ENCODE measurements at regions not wholly inside any gene's neighbourhood (a gene's known extent, or its start where the extent isn't known, plus 50 kb on each side); places are given as distances from the start of the nearest gene placed in this dataset.

- TF ChIP-seq CTCF (IDR thresholded peaks at IDR 0.05; ENCODE audit: insufficient read depth, low read length, severe bottlenecking) = no peak
- DNase-seq (ENCODE audit: low read depth) (no peak), FAIRE-seq (no peak)
- no peak overlapping the region for H3K4me3 ChIP-seq (ENCODE audit: low read depth, low read length)
- no peaks in the 10 kb centered on the region for H3K27me3 ChIP-seq (ENCODE audit: control insufficient read depth, insufficient read depth, low read length)
- H3K36me3 ChIP-seq (ENCODE audit: control insufficient read depth, insufficient read depth, low read length) = no peaks in the 10 kb centered on the region
Observed at GRCh38 chr7:136070736-136071505, 93.8 kb upstream of the MTPN start.

GRCh38 chr7:136069840-136070529, 92.8 kb upstream of the MTPN start:
- H3K4me3 ChIP-seq (ENCODE audit: low read depth, low read length) = no peak overlapping the region
- H3K27me3 ChIP-seq (ENCODE audit: control insufficient read depth, insufficient read depth, low read length) = no peaks in the 10 kb centered on the region
- H3K36me3 ChIP-seq (ENCODE audit: control insufficient read depth, insufficient read depth, low read length) = no peaks in the 10 kb centered on the region
- TF ChIP-seq CTCF (IDR thresholded peaks at IDR 0.05; ENCODE audit: insufficient read depth, low read length, severe bottlenecking) = no peak
- FAIRE-seq (no peak), DNase-seq (ENCODE audit: low read depth) (no peak)

- FAIRE-seq = no peak
- no peak for TF ChIP-seq CTCF (IDR thresholded peaks at IDR 0.05; ENCODE audit: insufficient read depth, low read length, severe bottlenecking)
- no peaks in the 10 kb centered on the region for H3K27me3 ChIP-seq (ENCODE audit: control insufficient read depth, insufficient read depth, low read length)
Observed at GRCh38 chr7:136067277-136067676, 90.1 kb upstream of the MTPN start.

GRCh38 chr7:136066304-136067143, 89.4 kb upstream of the MTPN start:
- FAIRE-seq = no peak

More at GRCh38 chr7:136067277-136067676, 90.1 kb upstream of the MTPN start:
- Histone ChIP-seq H3K36me3 (ENCODE audit: control insufficient read depth, insufficient read depth, low read length) (no peaks in the 10 kb centered on the region), H3K4me3 (ENCODE audit: low read depth, low read length) (no peak overlapping the region)
- DNase-seq (ENCODE audit: low read depth) = no peak

More at GRCh38 chr7:136066304-136067143, 89.4 kb upstream of the MTPN start:
- TF ChIP-seq CTCF (IDR thresholded peaks at IDR 0.05; ENCODE audit: insufficient read depth, low read length, severe bottlenecking) = no peak
- no peak overlapping the region for H3K4me3 ChIP-seq (ENCODE audit: low read depth, low read length)
- no peak for DNase-seq (ENCODE audit: low read depth)
- no peaks in the 10 kb centered on the region for H3K27me3 ChIP-seq (ENCODE audit: control insufficient read depth, insufficient read depth, low read length)
- H3K36me3 ChIP-seq (ENCODE audit: control insufficient read depth, insufficient read depth, low read length) = no peaks in the 10 kb centered on the region

Measured in bronchial epithelial cell (primary cell).